PC-9 (cell line): ENCODE measurements at regions not wholly inside any gene's neighbourhood (a gene's known extent, or its start where the extent isn't known, plus 50 kb on each side); places are given as distances from the start of the nearest gene placed in this dataset.
"Not testable (repeated sequence)": the region's sequence is repeated elsewhere in the genome, so short reads cannot be mapped to it uniquely, and the experiment has no call there.

Source experiments
- BruUV-seq: library from RNA; stranded (reverse); fragments of 400-500 nt; replicated peaks from 2 replicates; lab custom pipeline; 2021; lab: Mats Ljungman, UMichigan
- CTCF ChIA-PET: fragments of 300-600 bp; sonication (Branson Sonifier 250); formaldehyde crosslinking; loops from one replicate; lab custom pipeline; 2022; ENCODE audit warnings: antibody characterized with exemption; lab: Charles Lee
- POLR2A ChIA-PET: fragments of 300-600 bp; sonication (Branson Sonifier 250); formaldehyde crosslinking; loops from one replicate; lab custom pipeline; 2022; ENCODE audit warnings: antibody characterized with exemption; ENCODE audit not compliant: unreplicated experiment; lab: Charles Lee
- DNase-seq, 2 experiments: peaks; one replicate each; pipeline versions ENCODE4 v3.0.0 to v3.0.0-alpha.2; 2015 to 2022; ENCODE audit warnings: mixed read lengths in 1 of 2
- H2AFZ ChIP-seq: fragments of 200-600 bp; sonication (generic); 2 replicates; pipeline ENCODE4 v1.8.1; 2017; ENCODE audit warnings: antibody characterized with exemption
- H3F3A ChIP-seq: fragments of 200-600 bp; sonication (generic); 2 replicates; pipeline ENCODE4 v1.8.1; 2017; ENCODE audit warnings: antibody characterized with exemption, mild to moderate bottlenecking, low read depth; ENCODE audit not compliant: insufficient read depth
- H3K27ac ChIP-seq: fragments of 200-600 bp; sonication (generic); 2 replicates; pipeline ENCODE4 v1.6.1; 2016; ENCODE audit warnings: mixed run types
- H3K27me3 ChIP-seq: fragments of 200-600 bp; sonication (generic); 2 replicates; pipeline ENCODE4 v1.6.1; 2016; ENCODE audit warnings: low read depth, mixed run types; ENCODE audit not compliant: insufficient read depth
- H3K36me3 ChIP-seq: fragments of 200-600 bp; sonication (generic); 2 replicates; pipeline ENCODE4 v1.6.1; 2016; ENCODE audit warnings: low read depth, mixed run types
- H3K4me1 ChIP-seq: fragments of 200-600 bp; sonication (generic); replicated peaks from 2 replicates; pipeline ENCODE4 v1.6.1; 2016; ENCODE audit warnings: mixed run types; ENCODE audit not compliant: insufficient read depth
- H3K4me2 ChIP-seq: fragments of 200-600 bp; sonication (generic); 2 replicates; pipeline ENCODE4 v1.6.1; 2017; ENCODE audit warnings: mixed run types
- H3K4me3 ChIP-seq: fragments of 200-600 bp; sonication (generic); 2 replicates; pipeline ENCODE4 v1.6.1; 2016; ENCODE audit warnings: mixed run types
- H3K79me2 ChIP-seq: fragments of 200-600 bp; sonication (generic); 2 replicates; pipeline ENCODE4 v1.6.1; 2017; ENCODE audit warnings: low read depth, mixed run types
- H3K9me2 ChIP-seq: fragments of 200-600 bp; sonication (generic); 2 replicates; pipeline ENCODE4 v1.8.1; 2017; ENCODE audit warnings: mild to moderate bottlenecking; ENCODE audit not compliant: insufficient read depth
- H3K9me3 ChIP-seq: fragments of 200-600 bp; sonication (generic); 2 replicates; pipeline ENCODE4 v1.8.1; 2016; ENCODE audit warnings: low read depth; ENCODE audit not compliant: insufficient read depth
- H4K20me1 ChIP-seq: fragments of 200-600 bp; sonication (generic); 2 replicates; pipeline ENCODE4 v1.8.1; 2017; ENCODE audit not compliant: insufficient read depth
- CTCF ChIP-seq: fragments of 200-600 bp; sonication (generic); conservative IDR thresholded peaks from 2 replicates; pipeline ENCODE4 v1.6.1; 2017; ENCODE audit warnings: mixed run types, antibody characterized with exemption, mild to moderate bottlenecking, moderate library complexity
- EZH2 ChIP-seq: fragments of 200-600 bp; sonication (generic); IDR thresholded peaks from 2 replicates; pipeline ENCODE4 v1.8.0; 2017; ENCODE audit warnings: antibody characterized with exemption, low read depth
- intact Hi-C: fragments of 100-400 bp; cut with micrococcal nuclease; formaldehyde crosslinking; loops from one replicate; pipeline ENCODE4 v1.10.0; 2022; ENCODE audit not compliant: unreplicated experiment

- no peaks in the 10 kb centered on the region for H3K4me1 ChIP-seq
Observed at GRCh38 chr12:86574143-86574542, 318.0 kb upstream of the MGAT4C start.

GRCh38 chr12:86572455-86572854 lies 316.3 kb upstream of the MGAT4C start:
- H3K4me3 ChIP-seq, result no peak overlapping the region
- POLR2A ChIA-PET, result no interaction called here
- H3K9me3 ChIP-seq, result no peaks in the 10 kb centered on the region
- H3K4me2 ChIP-seq, result no peak overlapping the region
- H3K27me3 ChIP-seq, result no peaks in the 10 kb centered on the region
- no peaks in the 10 kb centered on the region for H3K4me1 ChIP-seq
- no TSS peak for BruUV-seq
- H3K79me2 ChIP-seq, result no peaks in the 10 kb centered on the region
- DNase-seq, result no peak
- H4K20me1 ChIP-seq, result no peaks in the 10 kb centered on the region
- CTCF ChIA-PET, result no interaction called here
- H3K9me2 ChIP-seq, result 0 out of 2 replicates have a peak, but pooled peaks cover 5% of the 10 kb centered on the region
- H2AFZ ChIP-seq, result peak overlapping the region; percentile 67; the same call in 1 of the 2 replicates
- H3K36me3 ChIP-seq, result no peaks in the 10 kb centered on the region
- H3F3A ChIP-seq, result no peaks in the 10 kb centered on the region
- TF ChIP-seq CTCF (no peak), EZH2 (no peak)
- intact Hi-C loops, result no loop called here
- H3K27ac ChIP-seq, result no peak overlapping the region

More at GRCh38 chr12:86574143-86574542, 318.0 kb upstream of the MGAT4C start:
- Histone ChIP-seq H3K4me3 (no peak overlapping the region), H3K9me2 (0 out of 2 replicates have a peak, but pooled peaks cover 5% of the 10 kb centered on the region), H3K27me3 (no peaks in the 10 kb centered on the region), H3K9me3 (no peaks in the 10 kb centered on the region), H3K27ac (no peak overlapping the region), H3F3A (no peaks in the 10 kb centered on the region), H2AFZ (no peak overlapping the region), H3K79me2 (no peaks in the 10 kb centered on the region), H3K4me2 (no peak overlapping the region), H3K36me3 (no peaks in the 10 kb centered on the region), H4K20me1 (no peaks in the 10 kb centered on the region)
- BruUV-seq, result no TSS peak
- CTCF ChIA-PET, result no interaction called here
- intact Hi-C loops, result no loop called here
- POLR2A ChIA-PET, result no interaction called here
- no peak for DNase-seq
- TF ChIP-seq CTCF (no peak), EZH2 (no peak)

GRCh38 chr12:86565038-86565437 lies 308.8 kb upstream of the MGAT4C start:
- no peaks in the 10 kb centered on the region for H3K9me2 ChIP-seq
- H4K20me1 ChIP-seq, result no peaks in the 10 kb centered on the region; the same call in 1 of the 2 replicates
- no peak overlapping the region for H3K4me2 ChIP-seq
- no peaks in the 10 kb centered on the region for H3K27me3 ChIP-seq
- no peaks in the 10 kb centered on the region for H3K79me2 ChIP-seq
- H3K4me1 ChIP-seq, result no peaks in the 10 kb centered on the region
- no peak overlapping the region for H3K4me3 ChIP-seq
- no peak overlapping the region for H2AFZ ChIP-seq
- no TSS peak for BruUV-seq
- ChIA-PET CTCF (no interaction called here), POLR2A (no interaction called here)
- H3K27ac ChIP-seq, result no peak overlapping the region
- H3K9me3 ChIP-seq, result peaks cover 5% of the 10 kb centered on the region; the same call in 1 of the 2 replicates
- intact Hi-C loops, result no loop called here
- H3F3A ChIP-seq, result no peaks in the 10 kb centered on the region
- DNase-seq, result no peak
- H3K36me3 ChIP-seq, result no peaks in the 10 kb centered on the region
- TF ChIP-seq CTCF, result no peak
- no peak for TF ChIP-seq EZH2

GRCh38 chr12:86555491-86555890 lies 299.3 kb upstream of the MGAT4C start:
- H3K36me3 ChIP-seq, H3F3A ChIP-seq, intact Hi-C loops, H3K4me1 ChIP-seq, H2AFZ ChIP-seq, H3K9me2 ChIP-seq, H4K20me1 ChIP-seq, H3K9me3 ChIP-seq, H3K27ac ChIP-seq, DNase-seq, H3K4me3 ChIP-seq, H3K4me2 ChIP-seq, H3K79me2 ChIP-seq, CTCF ChIA-PET, H3K27me3 ChIP-seq, BruUV-seq, POLR2A ChIA-PET: not testable (repeated sequence)
